Naive B cell (primary cell): ENCODE measurements at regions not wholly inside any gene's neighbourhood (a gene's known extent, or its start where the extent isn't known, plus 50 kb on each side); places are given as distances from the start of the nearest gene placed in this dataset.

Experiments used
- ATAC-seq, 2 donors: fragments of 150-1000 bp; cut with Tn5 transposase; 2 replicates each; pipeline ENCODE4 v1.10.0; 2021; ENCODE audit warnings: low read depth in 2 of 2, mild to moderate bottlenecking in 2 of 2, moderate library complexity in 2 of 2
- DNase-seq: peaks from one replicate; pipeline ENCODE4 v3.0.0; 2022
- H3K27ac Mint-ChIP-seq, 6 donors: one replicate each; pipeline ENCODE4 v1.8.0; 2020 to 2022; ENCODE audit warnings: mild to moderate bottlenecking in 6 of 6, mixed read lengths in 6 of 6, moderate library complexity in 5 of 6, inconsistent platforms in 2 of 6
- H3K27me3 Mint-ChIP-seq, 3 donors: one replicate each; pipeline ENCODE4 v1.8.0; 2021 to 2022; ENCODE audit warnings: mixed read lengths in 3 of 3, mild to moderate bottlenecking in 1 of 3
- H3K36me3 Mint-ChIP-seq, 2 donors: one replicate each; pipeline ENCODE4 v1.8.0; 2020 to 2022; ENCODE audit warnings: mixed read lengths in 2 of 2, inconsistent platforms in 1 of 2, mild to moderate bottlenecking in 1 of 2
- H3K4me1 Mint-ChIP-seq, 3 donors: one replicate each; pipeline ENCODE4 v1.8.0; 2020 to 2022; ENCODE audit warnings: mixed read lengths in 3 of 3, inconsistent platforms in 1 of 3, mild to moderate bottlenecking in 1 of 3, moderate library complexity in 1 of 3
- H3K4me3 Mint-ChIP-seq, 8 donors: one replicate each; pipeline ENCODE4 v1.8.0; 2020 to 2022; ENCODE audit warnings: mild to moderate bottlenecking in 8 of 8, mixed read lengths in 8 of 8, moderate library complexity in 8 of 8, inconsistent platforms in 2 of 8
- H3K9me3 Mint-ChIP-seq, 7 donors: one replicate each; pipeline ENCODE4 v1.8.0; 2020 to 2022; ENCODE audit warnings: mixed read lengths in 7 of 7, mild to moderate bottlenecking in 5 of 7, inconsistent platforms in 2 of 7, moderate library complexity in 1 of 7

GRCh38 chr12:85713373-85713772 lies 122.8 kb downstream of the RASSF9 start:
- DNase-seq: no peak
- Mint-ChIP-seq H3K4me3 (no peak overlapping the region), H3K36me3 (no peaks in the 10 kb centered on the region), H3K27me3 (no peaks in the 10 kb centered on the region), H3K9me3 (peaks cover 0 to 7% (median 6%) of the 10 kb centered on the region in 7 donors), H3K27ac (no peak overlapping the region), H3K4me1 (no peaks in the 10 kb centered on the region)
- ATAC-seq: no peak

GRCh38 chr12:85714425-85714824 lies 121.8 kb downstream of the RASSF9 start:
- DNase-seq (no peak), ATAC-seq (no peak)
- no peaks in the 10 kb centered on the region for H3K36me3 Mint-ChIP-seq
- H3K27me3 Mint-ChIP-seq: no peaks in the 10 kb centered on the region
- H3K4me3 Mint-ChIP-seq: no peak overlapping the region
- H3K27ac Mint-ChIP-seq: no peak overlapping the region
- peaks cover 0 to 9% (median 6%) of the 10 kb centered on the region in 7 donors for H3K9me3 Mint-ChIP-seq
- H3K4me1 Mint-ChIP-seq: no peaks in the 10 kb centered on the region

GRCh38 chr12:85720308-85721033 lies 115.7 kb downstream of the RASSF9 start:
- Mint-ChIP-seq H3K4me3 (no peak overlapping the region), H3K4me1 (no peaks in the 10 kb centered on the region), H3K9me3 (peaks cover 0 to 9% (median 4%) of the 10 kb centered on the region in 7 donors), H3K36me3 (no peaks in the 10 kb centered on the region), H3K27me3 (no peaks in the 10 kb centered on the region), H3K27ac (peak overlapping the region in 1 of 6 donors; percentile 42)
- DNase-seq: no peak
- ATAC-seq: no peak

DNA sequence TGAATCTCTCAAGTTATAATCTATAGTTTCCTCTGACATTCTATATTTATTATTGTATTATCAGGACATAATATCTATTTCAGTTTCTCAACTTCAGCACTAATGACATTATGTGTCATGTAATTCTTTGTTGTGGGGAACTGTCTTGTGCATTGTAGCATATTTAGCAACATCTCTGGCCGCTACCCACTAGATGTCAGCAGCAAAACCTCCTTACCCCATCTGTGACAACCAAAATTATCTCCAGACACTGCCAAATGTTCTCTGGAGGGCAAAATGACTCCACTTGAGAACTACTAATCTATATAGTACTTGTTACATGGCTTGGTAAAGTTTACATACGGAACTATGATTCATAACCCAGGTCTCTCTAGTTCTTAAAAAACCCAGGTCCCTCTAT lies 110.2 kb downstream of the RASSF9 start:
- no peaks in the 10 kb centered on the region for H3K36me3 Mint-ChIP-seq
- no peaks in the 10 kb centered on the region for H3K27me3 Mint-ChIP-seq
- H3K4me1 Mint-ChIP-seq: no peaks in the 10 kb centered on the region
- ATAC-seq: no peak
- H3K4me3 Mint-ChIP-seq: no peak overlapping the region
- H3K27ac Mint-ChIP-seq: no peak overlapping the region
- peaks cover 0 to 4% (median 0%) of the 10 kb centered on the region in 7 donors for H3K9me3 Mint-ChIP-seq
- no peak for DNase-seq

DNA sequence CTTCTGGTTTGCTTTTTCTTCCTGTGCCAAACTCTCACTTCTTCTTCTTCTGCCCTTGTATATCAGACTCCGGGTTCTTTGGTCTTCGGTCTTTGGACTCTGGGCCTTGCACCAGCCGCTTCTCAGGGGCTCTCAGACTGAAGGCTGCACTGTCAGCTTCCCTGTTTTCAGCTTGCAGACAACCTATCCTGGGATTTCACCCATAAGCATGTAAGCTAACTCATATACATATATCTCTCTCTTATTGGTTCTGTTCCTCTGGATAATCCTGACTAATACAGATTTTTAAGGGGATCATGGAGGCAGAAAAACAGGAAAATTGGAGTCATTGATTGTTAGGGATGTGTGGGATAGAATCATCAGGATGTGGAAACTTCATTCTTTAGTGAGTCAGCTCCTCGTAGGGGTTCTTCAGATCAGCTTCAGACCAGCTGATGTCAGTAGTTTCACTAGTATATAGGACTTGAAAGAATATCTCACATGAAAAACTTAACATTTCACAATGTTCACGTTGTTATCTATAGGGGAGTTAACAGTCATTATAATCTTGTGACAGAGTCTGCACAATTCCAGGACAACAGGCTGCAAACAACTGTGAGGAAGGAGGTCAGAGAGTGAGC lies 102.9 kb downstream of the RASSF9 start:
- no peak overlapping the region for H3K4me3 Mint-ChIP-seq
- ATAC-seq (no peak), DNase-seq (no peak)
- H3K9me3 Mint-ChIP-seq: peaks cover 0 to 8% (median 0%) of the 10 kb centered on the region in 7 donors
- H3K4me1 Mint-ChIP-seq: no peaks in the 10 kb centered on the region
- H3K27ac Mint-ChIP-seq: no peak overlapping the region
- H3K27me3 Mint-ChIP-seq: no peaks in the 10 kb centered on the region
- H3K36me3 Mint-ChIP-seq: no peaks in the 10 kb centered on the region

GRCh38 chr12:85733984-85734383 lies 102.2 kb downstream of the RASSF9 start:
- H3K27me3 Mint-ChIP-seq: no peaks in the 10 kb centered on the region
- ATAC-seq: no peak
- H3K27ac Mint-ChIP-seq: no peak overlapping the region
- no peaks in the 10 kb centered on the region for H3K36me3 Mint-ChIP-seq
- DNase-seq: no peak
- H3K9me3 Mint-ChIP-seq: peaks cover 0 to 8% (median 0%) of the 10 kb centered on the region in 7 donors
- H3K4me3 Mint-ChIP-seq: no peak overlapping the region
- H3K4me1 Mint-ChIP-seq: no peaks in the 10 kb centered on the region

DNA sequence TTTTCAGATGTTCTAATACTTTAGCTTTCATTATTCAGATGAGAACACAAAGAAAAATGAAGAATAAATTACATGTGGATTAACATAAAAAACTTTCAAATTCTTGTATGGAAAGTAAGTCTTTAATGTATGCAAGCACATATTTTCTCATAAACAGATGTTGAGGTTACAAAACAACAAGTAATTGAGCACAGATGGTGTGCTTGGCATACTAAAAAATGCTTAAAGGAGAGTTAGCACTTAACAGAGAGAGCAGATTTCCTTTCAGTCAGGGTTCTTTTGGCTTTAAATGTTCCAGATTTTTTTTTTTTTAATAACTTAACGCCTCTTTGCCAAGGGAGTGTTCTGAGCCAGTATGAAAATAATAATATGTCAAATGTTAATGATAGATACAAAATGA lies 96.0 kb downstream of the RASSF9 start:
- Mint-ChIP-seq H3K9me3 (peaks cover 0 to 4% (median 0%) of the 10 kb centered on the region in 7 donors), H3K27me3 (no peaks in the 10 kb centered on the region), H3K27ac (no peak overlapping the region), H3K4me3 (no peak overlapping the region), H3K36me3 (no peaks in the 10 kb centered on the region), H3K4me1 (no peaks in the 10 kb centered on the region)
- no peak for ATAC-seq
- no peak for DNase-seq

- no peak for DNase-seq
- H3K36me3 Mint-ChIP-seq: no peaks in the 10 kb centered on the region
- no peak overlapping the region for H3K4me3 Mint-ChIP-seq
- H3K27ac Mint-ChIP-seq: no peak overlapping the region
- no peaks in the 10 kb centered on the region for H3K27me3 Mint-ChIP-seq
- ATAC-seq: no peak
- no peaks in the 10 kb centered on the region for H3K4me1 Mint-ChIP-seq
- H3K9me3 Mint-ChIP-seq: peaks cover 0 to 4% (median 0%) of the 10 kb centered on the region in 7 donors
These were observed 95.2 kb downstream of the RASSF9 start for GRCh38 chr12:85741046-85741445.

DNA sequence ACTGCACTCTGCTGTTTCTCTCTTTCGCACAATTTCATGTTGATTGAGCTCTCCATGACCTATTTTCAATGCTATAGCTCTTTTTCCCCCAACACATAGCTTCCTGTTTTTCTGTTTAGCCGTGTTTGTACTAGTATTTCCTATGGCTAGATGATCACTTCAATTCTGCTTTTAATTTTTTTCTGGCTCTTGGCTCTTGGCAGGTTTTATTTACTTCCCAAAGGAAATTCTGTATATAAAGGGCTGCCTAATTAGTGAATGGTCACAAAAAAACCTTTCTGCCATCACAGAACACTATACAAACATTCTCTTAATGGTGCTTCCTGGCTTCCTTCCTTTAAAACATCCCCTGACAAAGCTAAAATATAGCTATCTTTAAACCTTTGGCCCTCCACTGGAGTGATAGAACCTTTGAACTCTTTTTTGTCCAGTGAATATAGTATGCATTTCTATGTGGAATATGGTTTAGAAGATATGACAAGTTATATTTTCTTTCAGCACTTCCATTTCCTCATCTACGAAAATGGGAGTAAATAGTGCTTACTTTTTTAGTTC lies 88.2 kb downstream of the RASSF9 start:
- Mint-ChIP-seq H3K9me3 (peaks cover 0 to 4% (median 0%) of the 10 kb centered on the region in 7 donors), H3K36me3 (no peaks in the 10 kb centered on the region), H3K27ac (no peak overlapping the region), H3K4me3 (no peak overlapping the region), H3K27me3 (no peaks in the 10 kb centered on the region), H3K4me1 (no peaks in the 10 kb centered on the region)
- DNase-seq (no peak), ATAC-seq (no peak)
